EH (cell line): ENCODE measurements at regions not wholly inside any gene's neighbourhood (a gene's known extent, or its start where the extent isn't known, plus 50 kb on each side); places are given as distances from the start of the nearest gene placed in this dataset.
"Not testable (repeated sequence)": the region's sequence is repeated elsewhere in the genome, so short reads cannot be mapped to it uniquely, and the experiment has no call there.

Experiments used
- DNase-seq: peaks from one replicate; pipeline ENCODE4 v3.0.0-alpha.2; 2015; ENCODE audit warnings: low read depth

GRCh38 chr9:16052757-16053530 is 500.1 kb downstream of the CCDC171 start:
- DNase-seq: no peak

GRCh38 chr9:16057541-16057940 is 504.7 kb downstream of the CCDC171 start:
- no peak for DNase-seq

- peak; percentile 80 for DNase-seq
Observed at GRCh38 chr9:16058131-16058549, 505.3 kb downstream of the CCDC171 start.

GRCh38 chr9:16060436-16061129 is 507.7 kb downstream of the CCDC171 start:
- no peak for DNase-seq

- peak; percentile 82 for DNase-seq
Observed at GRCh38 chr9:16062542-16063240, 509.8 kb downstream of the CCDC171 start.

- no peak for DNase-seq
Observed at GRCh38 chr9:16063241-16063591, 510.4 kb downstream of the CCDC171 start.

GRCh38 chr9:16064771-16065170 is 511.9 kb downstream of the CCDC171 start:
- no peak for DNase-seq

- not testable (repeated sequence) for DNase-seq
Observed at GRCh38 chr9:16066201-16066600, 513.4 kb downstream of the CCDC171 start.

- DNase-seq: no peak
Observed at GRCh38 chr9:16068476-16068875, 515.6 kb downstream of the CCDC171 start.

- no peak for DNase-seq
Observed at GRCh38 chr9:16069249-16069648, 516.4 kb downstream of the CCDC171 start.

- peak; percentile 62 for DNase-seq
Observed at GRCh38 chr9:16069671-16070454, 517.0 kb downstream of the CCDC171 start.

- no peak for DNase-seq
Observed at GRCh38 chr9:16070455-16071145, 517.8 kb downstream of the CCDC171 start.

GRCh38 chr9:16071400-16071799 is 518.6 kb downstream of the CCDC171 start:
- DNase-seq: no peak

- DNase-seq: peak; percentile 51
Observed at GRCh38 chr9:16074963-16075362, 522.1 kb downstream of the CCDC171 start.

- DNase-seq: peak; percentile 34
Observed at GRCh38 chr9:16075696-16076095, 522.9 kb downstream of the CCDC171 start.

GRCh38 chr9:16076511-16076910 is 523.7 kb downstream of the CCDC171 start:
- no peak for DNase-seq

GRCh38 chr9:16082796-16083195 is 530.0 kb downstream of the CCDC171 start:
- no peak for DNase-seq

- DNase-seq: no peak
Observed at GRCh38 chr9:16085167-16085726, 532.4 kb downstream of the CCDC171 start.

- peak; percentile 51 for DNase-seq
Observed at GRCh38 chr9:16090907-16091629, 538.2 kb downstream of the CCDC171 start.
